Colonic mucosa (tissue), 4 donors: ENCODE measurements at regions not wholly inside any gene's neighbourhood (a gene's known extent, or its start where the extent isn't known, plus 50 kb on each side); places are given as distances from the start of the nearest gene placed in this dataset.
"Not testable (repeated sequence)": the region's sequence is repeated elsewhere in the genome, so short reads cannot be mapped to it uniquely, and the experiment has no call there.

Source experiments
- DNase-seq: peaks from one replicate; pipeline ENCODE4 v3.0.0-alpha.2; 2020
- H3K27ac ChIP-seq: fragments of 200-600 bp; one replicate; pipeline ENCODE4 v1.8.0; 2021
- H3K27me3 ChIP-seq: fragments of 200-600 bp; one replicate; pipeline ENCODE4 v1.8.0; 2021
- H3K36me3 ChIP-seq: fragments of 200-600 bp; one replicate; pipeline ENCODE4 v1.8.0; 2021
- H3K4me1 ChIP-seq: fragments of 200-600 bp; one replicate; pipeline ENCODE4 v1.8.0; 2021; ENCODE audit warnings: mild to moderate bottlenecking
- H3K4me3 ChIP-seq: fragments of 200-600 bp; one replicate; pipeline ENCODE4 v1.8.0; 2021
- H3K9ac ChIP-seq, 2 donors: one replicate each; pipeline ENCODE4 v1.7.0; 2013; ENCODE audit warnings: control low read depth in 2 of 2, low read depth in 2 of 2, low read length in 2 of 2
- H3K9me3 ChIP-seq: fragments of 200-600 bp; one replicate; pipeline ENCODE4 v1.8.0; 2021
- CTCF ChIP-seq: fragments of 200-600 bp; IDR thresholded peaks from one replicate; pipeline ENCODE4 v1.8.0; 2022; ENCODE audit warnings: antibody characterized with exemption, mild to moderate bottlenecking
- intact Hi-C: fragments of 100-400 bp; cut with DNase I; formaldehyde crosslinking; loops from one replicate; pipeline ENCODE4 v1.14.1; 2022
- donor health status: healthy.
- donor health status: DM: no; HTN: no; CAD: no.
- donor health status: DM: no; HTN: no; CAD: no.

GRCh38 chr3:84666468-84666867, 292.3 kb upstream of the CADM2 start:
- DNase-seq, result no peak
- intact Hi-C loops, result loop anchor here (10.0 kb wide), 1 partner anchor 52 kb away; no protein-coding TSS in a partner anchor
- no peaks in the 10 kb centered on the region for H3K27me3 ChIP-seq
- no peaks in the 10 kb centered on the region for H3K4me1 ChIP-seq
- no peaks in the 10 kb centered on the region for H3K36me3 ChIP-seq
- no peak overlapping the region for H3K4me3 ChIP-seq
- no peak overlapping the region for H3K27ac ChIP-seq
- TF ChIP-seq CTCF, result no peak
- no peaks in the 10 kb centered on the region for H3K9me3 ChIP-seq
- no peak overlapping the region for H3K9ac ChIP-seq

- Histone ChIP-seq H3K4me1 (no peaks in the 10 kb centered on the region), H3K9ac (no peak overlapping the region), H3K27ac (no peak overlapping the region), H3K4me3 (no peak overlapping the region), H3K36me3 (no peaks in the 10 kb centered on the region), H3K9me3 (no peaks in the 10 kb centered on the region), H3K27me3 (no peaks in the 10 kb centered on the region)
- TF ChIP-seq CTCF, result no peak
- intact Hi-C loops, result no loop called here
- DNase-seq, result no peak
Observed at GRCh38 chr3:84679211-84679610, 279.6 kb upstream of the CADM2 start.

- DNase-seq, result no peak
- Histone ChIP-seq H3K9ac (no peak overlapping the region), H3K27me3 (no peaks in the 10 kb centered on the region), H3K36me3 (no peaks in the 10 kb centered on the region), H3K27ac (no peak overlapping the region), H3K9me3 (no peaks in the 10 kb centered on the region), H3K4me1 (no peaks in the 10 kb centered on the region), H3K4me3 (no peak overlapping the region)
- intact Hi-C loops, result no loop called here
- no peak for TF ChIP-seq CTCF
Observed at GRCh38 chr3:84680700-84681099, 278.1 kb upstream of the CADM2 start.

GRCh38 chr3:84683493-84683892, 275.3 kb upstream of the CADM2 start:
- Histone ChIP-seq H3K36me3 (no peaks in the 10 kb centered on the region), H3K27me3 (no peaks in the 10 kb centered on the region), H3K9ac (no peak overlapping the region), H3K4me1 (no peaks in the 10 kb centered on the region), H3K27ac (no peak overlapping the region), H3K9me3 (no peaks in the 10 kb centered on the region), H3K4me3 (no peak overlapping the region)
- no peak for TF ChIP-seq CTCF
- DNase-seq, result no peak
- intact Hi-C loops, result no loop called here

GRCh38 chr3:84685467-84685866, 273.3 kb upstream of the CADM2 start:
- Histone ChIP-seq H3K27me3 (no peaks in the 10 kb centered on the region), H3K36me3 (no peaks in the 10 kb centered on the region), H3K27ac (no peak overlapping the region), H3K4me1 (no peaks in the 10 kb centered on the region), H3K4me3 (no peak overlapping the region), H3K9me3 (no peaks in the 10 kb centered on the region), H3K9ac (no peak overlapping the region)
- DNase-seq, result no peak
- intact Hi-C loops, result no loop called here
- no peak for TF ChIP-seq CTCF

GRCh38 chr3:84692261-84692660, 266.5 kb upstream of the CADM2 start:
- TF ChIP-seq CTCF, result no peak
- Histone ChIP-seq H3K4me1 (no peaks in the 10 kb centered on the region), H3K4me3 (no peak overlapping the region), H3K9ac (no peak overlapping the region), H3K36me3 (no peaks in the 10 kb centered on the region), H3K27ac (no peak overlapping the region), H3K27me3 (no peaks in the 10 kb centered on the region), H3K9me3 (no peaks in the 10 kb centered on the region)
- intact Hi-C loops, result no loop called here
- DNase-seq, result no peak

GRCh38 chr3:84710288-84710687, 248.5 kb upstream of the CADM2 start:
- intact Hi-C loops, result not testable (repeated sequence)

More at GRCh38 chr3:84710288-84710687, 248.5 kb upstream of the CADM2 start:
- H3K27me3 ChIP-seq, H3K9me3 ChIP-seq, H3K4me1 ChIP-seq, H3K27ac ChIP-seq, H3K4me3 ChIP-seq, H3K36me3 ChIP-seq, DNase-seq, H3K9ac ChIP-seq: not testable (repeated sequence)
